Cerebellar nuclear complex (tissue), 1 donor: ENCODE measurements at regions not wholly inside any gene's neighbourhood (a gene's known extent, or its start where the extent isn't known, plus 50 kb on each side); places are given as distances from the start of the nearest gene placed in this dataset.

ENCODE experiments used
- DNase-seq, 2 experiments: peaks; one replicate each; lab custom pipeline; 2025; lab: John Stamatoyannopoulos, UW

DNA sequence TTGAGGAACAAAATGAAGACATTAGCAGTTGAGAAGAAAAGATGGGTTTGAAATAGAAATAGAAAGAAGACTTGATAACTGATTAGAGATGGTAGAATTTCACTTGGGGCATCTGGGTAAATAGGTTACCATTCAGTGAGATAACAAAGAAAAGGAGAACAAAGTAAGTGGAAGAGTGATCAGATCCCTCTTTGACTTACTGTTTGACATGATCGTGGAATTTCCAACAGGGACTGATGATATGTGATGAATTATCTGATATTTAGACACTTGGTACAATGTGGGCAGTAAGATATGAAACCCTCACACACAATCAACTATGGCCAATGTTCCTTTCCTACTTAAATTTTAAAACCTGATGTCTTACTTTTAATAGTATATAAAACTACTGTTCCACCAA lies 70.1 kb upstream of the STARD4 start:
- DNase-seq, result no peak

GRCh38 chr5:111580956-111581355 lies 68.6 kb upstream of the STARD4 start:
- DNase-seq, result no peak

DNA sequence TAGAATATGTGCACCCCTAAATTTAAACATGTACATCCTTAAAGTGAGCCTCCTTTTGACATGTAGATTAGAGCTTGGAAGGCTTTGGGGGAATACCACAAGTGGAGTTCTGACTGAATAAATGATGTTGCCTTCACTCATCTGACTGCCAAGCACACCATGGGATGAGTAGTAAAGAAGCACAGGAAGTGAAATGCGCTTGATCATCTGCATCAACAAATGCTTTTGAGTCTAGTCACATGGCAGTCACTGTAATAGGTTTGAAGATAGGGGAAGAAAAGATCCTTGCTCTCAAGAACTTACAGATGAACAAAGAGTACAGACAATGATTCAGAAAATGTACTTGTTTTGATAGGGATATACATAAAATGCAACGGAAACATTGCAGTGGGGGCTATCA lies 62.0 kb upstream of the STARD4 start:
- no peak for DNase-seq

DNA sequence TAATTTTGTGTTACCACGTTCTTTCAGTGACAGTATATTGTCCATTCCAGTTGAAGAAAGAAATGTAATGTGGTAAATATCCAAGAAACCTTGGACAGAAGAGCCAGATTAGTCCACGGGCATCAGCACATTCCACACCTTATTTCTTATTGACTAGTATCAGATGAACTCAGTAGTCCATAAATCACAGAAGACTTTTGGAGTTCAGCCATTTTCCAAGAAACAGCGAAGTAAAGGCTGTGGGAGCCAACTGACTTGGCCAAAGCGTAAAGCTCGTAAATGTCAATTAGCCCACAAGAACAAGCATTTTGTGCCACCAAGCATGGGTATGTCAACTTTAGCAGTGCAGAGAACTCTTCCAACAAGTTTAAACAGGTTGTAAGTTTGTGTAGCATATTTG lies 60.2 kb upstream of the STARD4 start:
- DNase-seq, result no peak

GRCh38 chr5:111563031-111563822 lies 50.9 kb upstream of the STARD4 start:
- DNase-seq, result no peak

- DNase-seq, result no peak
These were observed 50.2 kb upstream of the STARD4 start for GRCh38 chr5:111562561-111562960.
